ENCODE measurements at regions not wholly inside any gene's neighbourhood (a gene's known extent, or its start where the extent isn't known, plus 50 kb on each side); places are given as distances from the start of the nearest gene placed in this dataset.

DNA sequence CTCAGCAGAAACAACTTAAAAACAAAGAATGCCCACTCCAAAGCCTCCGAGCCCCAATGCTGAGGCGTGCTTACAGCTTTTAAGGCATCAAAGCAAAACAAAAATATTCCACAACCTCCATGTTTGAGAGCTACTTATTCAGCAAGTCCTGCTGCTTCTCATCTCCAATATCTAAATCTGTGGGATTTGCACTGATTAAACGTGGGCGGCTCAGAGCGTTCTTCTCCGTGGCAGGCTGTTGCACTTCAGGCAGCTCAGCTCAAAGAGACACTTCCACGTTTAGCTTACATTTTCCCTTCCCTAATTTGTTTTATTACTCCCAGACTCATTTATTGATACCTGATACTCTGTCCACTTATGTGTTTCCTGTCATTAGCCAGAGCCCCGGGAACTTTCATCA, 282.6 kb upstream of the MCTP2 start:
- TF ChIP-seq, protein P1, sequence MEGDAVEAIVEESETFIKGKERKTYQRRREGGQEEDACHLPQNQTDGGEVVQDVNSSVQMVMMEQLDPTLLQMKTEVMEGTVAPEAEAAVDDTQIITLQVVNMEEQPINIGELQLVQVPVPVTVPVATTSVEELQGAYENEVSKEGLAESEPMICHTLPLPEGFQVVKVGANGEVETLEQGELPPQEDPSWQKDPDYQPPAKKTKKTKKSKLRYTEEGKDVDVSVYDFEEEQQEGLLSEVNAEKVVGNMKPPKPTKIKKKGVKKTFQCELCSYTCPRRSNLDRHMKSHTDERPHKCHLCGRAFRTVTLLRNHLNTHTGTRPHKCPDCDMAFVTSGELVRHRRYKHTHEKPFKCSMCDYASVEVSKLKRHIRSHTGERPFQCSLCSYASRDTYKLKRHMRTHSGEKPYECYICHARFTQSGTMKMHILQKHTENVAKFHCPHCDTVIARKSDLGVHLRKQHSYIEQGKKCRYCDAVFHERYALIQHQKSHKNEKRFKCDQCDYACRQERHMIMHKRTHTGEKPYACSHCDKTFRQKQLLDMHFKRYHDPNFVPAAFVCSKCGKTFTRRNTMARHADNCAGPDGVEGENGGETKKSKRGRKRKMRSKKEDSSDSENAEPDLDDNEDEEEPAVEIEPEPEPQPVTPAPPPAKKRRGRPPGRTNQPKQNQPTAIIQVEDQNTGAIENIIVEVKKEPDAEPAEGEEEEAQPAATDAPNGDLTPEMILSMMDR (conservative IDR thresholded peaks at IDR 0.05; ENCODE audit: low read length): no peak
- TF ChIP-seq EZH2phosphoT487 (IDR thresholded peaks at IDR 0.05; ENCODE audit: borderline replicate concordance): no peak

Measured in Loucy (cell line).